Stimulated activated CD8-positive, alpha-beta memory T cell treated with anti-CD3 and anti-CD28 coated beads, Interleukin-4, amount 100 ng/mL, for 48 hours (primary cell): ENCODE measurements at regions not wholly inside any gene's neighbourhood (a gene's known extent, or its start where the extent isn't known, plus 50 kb on each side); places are given as distances from the start of the nearest gene placed in this dataset.
"Not testable (repeated sequence)": the region's sequence is repeated elsewhere in the genome, so short reads cannot be mapped to it uniquely, and the experiment has no call there.

Source experiments
- DNase-seq: peaks from one replicate; pipeline ENCODE4 v3.0.0-alpha.2; 2020

DNA sequence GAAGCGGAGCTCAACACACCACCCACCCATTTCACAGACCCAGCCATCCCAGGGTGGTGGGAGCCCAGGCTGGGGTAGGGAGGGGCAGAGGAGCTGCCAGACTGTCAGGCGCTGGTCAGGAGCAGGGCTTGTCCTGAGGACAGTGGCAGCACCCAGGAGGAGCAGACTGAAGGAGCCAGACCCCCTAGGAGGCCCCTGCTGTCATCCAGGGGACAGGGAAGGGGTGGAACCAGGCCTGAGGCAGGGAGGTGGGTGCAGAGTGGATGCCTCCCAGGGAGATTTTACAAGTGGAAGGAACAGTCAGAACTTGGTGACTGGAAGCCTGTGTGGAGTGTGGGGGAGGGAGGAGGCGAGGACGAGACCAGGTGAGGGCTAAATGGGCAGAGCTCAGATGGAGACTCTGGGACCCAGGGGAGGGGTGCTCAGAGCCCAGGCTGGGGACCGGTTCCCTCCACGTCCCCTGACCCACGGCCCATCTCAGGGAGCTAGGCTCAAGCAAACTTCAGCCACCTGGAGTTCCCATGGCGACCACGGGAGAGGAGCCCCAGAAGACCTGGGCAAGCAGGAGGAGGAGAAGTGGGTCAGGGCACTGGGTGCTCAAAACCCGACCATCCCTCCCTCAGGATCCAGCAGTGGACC is 215.4 kb downstream of the TBC1D2B start:
- DNase-seq = not testable (repeated sequence)

DNA sequence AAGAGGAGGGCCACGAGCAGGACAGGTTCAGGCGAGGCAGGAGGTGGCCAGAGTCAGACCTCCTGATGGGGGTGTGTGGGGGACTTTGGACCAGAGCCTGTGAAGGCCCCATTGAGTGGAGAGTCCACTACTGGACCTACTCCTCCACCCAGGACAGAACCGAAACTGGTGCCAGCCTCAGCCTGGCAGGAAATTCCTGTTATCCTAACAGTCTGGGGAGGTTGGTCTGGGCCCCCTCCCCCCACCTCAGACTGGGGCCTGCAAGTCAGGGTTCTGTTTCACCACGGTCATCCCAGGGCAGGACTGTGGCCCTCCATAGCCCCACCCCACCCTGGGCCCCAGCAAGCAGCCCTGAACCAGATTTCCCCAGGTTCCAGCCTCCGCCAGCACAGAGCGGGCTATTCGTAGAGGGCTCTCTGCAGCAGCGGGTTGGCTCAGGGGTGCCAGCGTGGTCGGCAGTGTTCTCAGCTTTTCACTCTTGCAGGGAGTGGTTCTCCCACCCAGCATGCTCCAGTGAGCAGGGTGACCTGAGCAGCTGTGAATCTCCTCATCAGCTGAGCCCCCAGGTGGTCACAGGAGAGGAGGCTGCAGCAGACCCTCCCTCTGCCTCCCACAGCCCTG is 217.3 kb downstream of the TBC1D2B start:
- DNase-seq = no peak

DNA sequence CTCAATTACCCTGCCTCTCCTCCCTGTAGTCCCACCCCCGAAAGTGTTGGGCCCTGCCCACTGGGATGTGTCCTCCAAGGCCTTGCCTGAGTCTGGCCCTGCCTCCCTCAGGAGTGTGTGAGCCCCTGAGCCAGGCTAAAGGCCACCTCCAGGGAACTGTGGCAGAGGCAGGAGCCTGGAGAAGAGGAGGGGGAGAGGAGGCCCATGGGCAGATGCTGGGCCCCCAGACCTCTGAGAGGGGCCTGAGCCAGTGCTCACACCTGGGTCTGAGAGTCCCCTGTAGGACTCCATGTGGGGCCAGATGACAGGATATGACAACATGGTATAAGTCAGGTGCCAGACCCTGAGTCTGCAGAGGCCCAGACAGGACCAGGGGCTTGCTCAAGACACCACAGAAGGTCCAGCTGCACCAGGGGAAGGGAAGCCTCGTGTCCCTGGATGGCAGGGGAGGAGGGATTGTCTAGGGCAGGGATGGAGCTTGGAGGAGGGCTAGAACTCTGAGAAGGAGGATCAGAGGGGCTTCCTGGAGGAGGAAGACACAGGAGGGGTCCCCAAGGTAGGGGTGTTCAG is 217.9 kb downstream of the TBC1D2B start:
- no peak for DNase-seq

DNA sequence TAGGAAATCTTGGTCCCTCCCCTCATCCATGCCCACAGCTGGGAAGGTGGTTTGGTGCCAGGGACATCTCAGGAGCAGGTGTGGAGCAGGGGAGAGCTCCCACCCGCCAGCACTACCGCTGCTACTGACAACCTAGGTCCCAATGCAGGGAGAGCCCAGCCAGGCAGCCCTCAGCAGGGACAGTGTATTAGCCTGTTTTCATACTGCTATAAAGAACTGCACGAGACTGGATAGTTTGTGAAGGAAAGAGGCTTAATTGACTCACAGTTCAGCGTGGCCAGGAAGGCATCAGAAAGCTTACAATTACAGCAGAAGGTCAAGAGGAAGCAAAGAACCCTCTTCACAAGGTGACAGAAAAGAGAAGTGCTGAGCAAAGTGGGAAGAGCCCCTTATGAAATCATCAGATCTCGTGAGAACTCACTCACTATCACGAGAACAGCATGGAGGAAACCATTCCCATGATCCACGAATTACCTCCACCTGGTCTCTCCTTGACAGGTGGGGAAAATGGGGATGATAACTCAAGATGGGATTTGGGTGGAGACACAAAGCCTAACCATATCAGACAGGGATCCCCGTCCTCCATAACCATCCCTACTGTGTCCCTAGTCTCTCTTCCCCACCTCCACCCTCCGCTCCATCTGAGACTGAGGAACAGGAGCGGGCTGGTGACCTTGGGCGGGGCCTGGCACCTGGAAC is 218.6 kb downstream of the TBC1D2B start:
- no peak for DNase-seq

DNA sequence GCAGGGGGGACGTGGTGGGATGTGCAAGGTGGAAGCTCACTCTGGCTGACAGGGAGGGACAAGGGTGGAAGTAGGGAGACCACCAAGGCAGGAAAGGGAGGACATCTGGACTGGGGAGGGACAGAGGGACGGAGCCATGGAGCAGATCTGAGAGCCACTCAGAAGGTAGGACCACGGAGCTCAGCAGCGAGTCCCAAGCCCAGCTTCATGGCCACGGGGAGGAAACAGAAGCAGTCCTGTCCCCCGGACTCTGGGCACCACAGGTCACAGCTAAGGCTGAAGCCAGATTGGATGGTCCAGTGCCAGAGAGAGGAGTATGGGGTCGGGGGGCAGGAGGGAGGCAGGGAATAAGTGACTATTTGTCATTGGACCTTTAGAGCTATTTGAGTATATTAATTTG is 220.1 kb downstream of the TBC1D2B start:
- no peak for DNase-seq

DNA sequence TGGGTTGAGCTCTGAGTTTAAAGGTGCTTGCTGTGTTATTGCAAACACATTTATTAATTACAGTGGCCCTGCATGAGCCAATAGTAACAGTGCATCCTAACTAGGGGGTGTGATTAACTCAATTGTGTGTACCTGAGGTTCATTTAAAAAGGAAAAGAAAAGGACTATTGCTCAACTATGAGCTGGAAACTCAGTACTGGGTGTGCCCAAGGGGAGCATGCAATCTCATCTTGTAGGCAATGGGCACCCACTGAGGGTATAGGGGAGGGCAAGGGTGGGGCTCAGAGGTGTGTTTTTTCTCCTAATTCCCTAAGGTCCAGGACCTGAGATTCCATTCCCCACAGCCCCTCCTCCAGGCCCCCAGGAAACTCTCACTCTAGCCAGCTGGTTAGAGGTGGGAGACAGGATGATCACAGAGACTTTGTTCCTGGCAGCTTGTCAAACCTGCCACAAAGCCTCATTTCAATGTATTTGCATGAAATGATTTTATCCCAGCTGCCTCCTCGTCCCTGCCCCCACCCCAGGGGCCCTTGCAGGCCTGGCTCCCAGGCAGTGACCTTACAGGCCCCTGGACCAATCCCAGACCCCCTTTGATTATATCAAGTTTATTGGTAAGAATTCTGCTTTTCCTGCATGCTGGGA is 220.7 kb downstream of the TBC1D2B start:
- no peak for DNase-seq

DNA sequence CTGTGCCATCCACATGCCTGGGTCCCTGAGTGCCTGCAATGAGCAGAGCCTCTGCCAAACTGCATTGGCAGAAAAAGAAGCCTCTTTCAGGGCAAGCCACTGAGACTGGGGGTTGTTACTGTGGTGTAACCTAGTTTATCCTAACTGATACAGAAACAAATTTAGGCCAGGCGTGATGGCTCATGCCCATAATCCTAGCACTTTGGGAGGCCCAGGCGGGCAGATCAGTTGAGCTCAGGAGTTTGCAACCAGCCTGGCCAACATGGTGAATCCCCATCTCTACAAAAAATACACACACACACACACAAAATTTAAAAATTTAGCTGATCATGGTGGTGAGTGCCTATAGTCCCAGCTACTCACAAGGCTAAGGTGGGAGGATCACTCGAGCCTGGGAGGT is 221.6 kb downstream of the TBC1D2B start:
- DNase-seq = no peak

DNA sequence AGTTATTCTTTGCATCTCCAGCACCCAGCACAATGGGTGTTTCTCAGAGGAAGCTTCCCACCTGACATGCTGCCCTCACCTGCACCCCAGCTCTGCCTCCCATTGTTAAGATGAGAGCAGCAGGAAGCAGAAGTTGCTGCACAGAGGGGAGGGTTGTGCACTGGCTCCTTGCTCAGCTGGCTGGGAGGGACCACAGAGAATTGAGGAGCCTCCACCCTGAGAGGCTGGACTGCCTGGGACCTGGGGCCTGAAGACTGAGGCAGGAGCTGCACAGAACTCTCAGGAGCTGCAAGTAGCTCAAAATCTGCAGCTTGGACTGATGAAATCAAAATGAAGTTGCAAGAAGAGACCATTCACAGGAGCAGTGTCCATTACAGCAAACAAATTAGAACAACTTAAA is 222.3 kb upstream of the LINGO1 start:
- DNase-seq = no peak

DNA sequence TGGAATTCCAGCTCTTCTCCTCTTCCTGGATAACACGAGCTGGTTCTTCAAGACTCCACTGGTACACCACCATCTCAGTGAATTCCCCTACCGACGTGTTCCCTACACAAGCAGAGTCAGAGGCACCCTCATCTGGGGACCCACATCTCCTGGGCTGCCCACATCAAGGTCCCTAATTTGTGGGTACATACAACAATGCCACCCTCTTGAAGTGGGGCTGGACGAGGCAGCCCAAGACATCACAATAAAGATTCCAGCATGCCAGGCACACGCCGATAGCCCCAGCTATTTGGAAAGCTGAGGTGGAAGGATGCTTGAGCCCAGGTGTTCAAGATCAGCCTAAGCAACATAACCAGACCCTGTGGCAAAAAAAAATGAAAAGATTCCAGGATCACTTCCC is 221.2 kb upstream of the LINGO1 start:
- DNase-seq = no peak

DNA sequence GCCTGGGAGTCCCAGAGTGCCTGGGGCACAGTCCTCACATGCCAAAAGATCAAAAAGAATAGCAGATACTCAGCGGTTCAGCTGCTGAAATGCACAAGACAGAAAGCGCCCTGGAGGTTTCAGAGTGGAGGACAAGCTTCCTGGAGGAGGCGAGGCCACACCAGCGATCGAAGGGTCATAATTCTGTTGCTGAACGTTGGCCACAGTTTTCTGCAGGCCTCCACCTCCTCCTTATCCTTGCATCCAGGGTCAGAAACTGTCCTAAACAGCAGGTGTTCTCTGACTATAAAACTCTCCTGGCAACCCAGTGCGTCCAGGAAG is 220.3 kb upstream of the LINGO1 start:
- no peak for DNase-seq

DNA sequence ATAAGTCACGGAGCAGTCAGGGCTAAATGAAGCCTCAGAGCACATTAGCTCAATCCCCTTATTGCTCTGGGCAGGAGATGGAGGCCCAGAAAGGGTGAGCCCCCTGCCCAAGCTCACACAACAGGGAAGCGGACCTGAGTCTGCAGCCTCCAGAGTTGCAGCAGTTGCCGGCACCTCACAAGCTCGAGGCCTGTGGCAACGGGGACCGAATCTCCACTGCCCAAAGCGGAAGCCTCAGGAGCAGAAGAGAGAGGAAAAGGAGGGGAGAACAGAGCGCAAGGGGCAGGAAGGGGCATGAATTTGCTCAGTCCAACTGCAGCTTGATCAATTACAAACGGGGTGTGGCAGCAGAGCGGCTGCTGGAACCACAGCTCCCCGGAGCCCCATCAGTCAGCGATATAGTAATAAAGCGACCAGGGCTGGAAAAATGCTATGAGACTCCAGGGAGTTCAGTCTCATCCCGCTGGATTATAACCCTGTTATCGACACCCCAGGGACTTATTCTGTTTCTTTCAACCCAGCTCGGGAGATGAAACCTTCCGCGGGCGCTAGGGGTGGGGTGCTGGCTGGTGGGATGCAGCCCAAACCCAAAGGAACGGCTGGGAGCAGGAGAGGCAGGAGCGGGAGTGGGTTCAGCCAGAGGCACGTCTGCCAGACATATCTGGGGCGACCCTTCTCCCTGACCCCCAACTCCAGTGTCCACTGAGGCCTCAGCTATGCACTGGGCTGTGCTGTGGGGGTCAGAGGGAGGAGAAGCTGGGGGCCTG is 219.7 kb upstream of the LINGO1 start:
- no peak for DNase-seq

DNA sequence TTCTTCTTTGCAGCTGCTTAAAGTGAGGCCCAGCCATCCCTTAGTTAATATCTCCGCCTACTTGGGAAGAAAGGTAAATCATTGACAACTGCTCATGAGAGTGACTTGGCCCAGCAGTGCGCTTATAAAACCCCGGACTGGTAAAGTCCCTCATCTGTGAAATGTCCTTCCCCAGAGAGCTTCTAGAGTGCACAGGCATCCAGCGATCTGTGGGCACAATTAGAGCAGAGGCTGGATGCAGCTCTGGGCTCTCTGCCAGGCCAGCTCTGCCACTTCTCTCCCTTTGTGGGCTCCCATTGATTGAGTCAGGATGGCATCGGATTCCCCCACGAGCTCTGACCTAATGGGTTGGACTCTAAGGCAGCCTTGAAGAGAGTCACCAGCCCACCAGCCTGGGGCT is 219.0 kb upstream of the LINGO1 start:
- DNase-seq = no peak

DNA sequence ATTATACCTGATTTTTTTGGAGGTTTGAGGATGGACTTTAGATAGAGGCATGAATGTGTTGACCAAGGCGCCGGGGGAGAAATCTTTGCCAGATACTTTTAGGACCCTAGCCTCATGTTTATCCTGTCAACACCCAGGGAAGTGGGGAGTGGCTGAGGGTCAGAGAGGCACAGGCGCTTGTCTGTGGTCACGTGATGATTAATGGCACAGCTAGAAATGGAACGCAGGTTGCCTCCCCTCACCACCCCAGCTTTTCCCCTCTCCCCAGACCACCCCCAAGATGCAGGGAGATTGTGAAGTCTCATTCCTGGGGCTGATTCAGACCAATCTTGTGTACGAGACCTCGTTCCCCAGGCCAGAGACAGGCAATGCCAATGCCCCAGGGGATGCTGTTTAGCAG is 218.4 kb upstream of the LINGO1 start:
- no peak for DNase-seq

DNA sequence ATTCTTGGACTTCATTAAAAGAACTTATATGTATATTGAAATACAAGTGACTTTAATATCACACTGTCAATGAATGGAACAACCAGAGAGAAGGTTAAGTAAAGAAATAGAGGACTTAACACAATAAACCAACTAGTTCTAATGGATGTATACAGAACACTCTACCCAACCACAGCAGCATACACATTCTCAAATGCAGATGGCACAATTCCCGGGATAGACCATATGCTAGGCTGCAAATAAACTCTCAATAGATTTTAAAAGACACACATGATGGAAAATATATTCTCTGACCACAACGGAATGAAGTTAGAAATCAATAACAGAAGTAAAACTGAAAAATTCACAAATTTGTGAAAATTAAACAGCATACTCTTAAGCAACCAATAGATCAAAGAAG is 214.3 kb upstream of the LINGO1 start:
- no peak for DNase-seq

DNA sequence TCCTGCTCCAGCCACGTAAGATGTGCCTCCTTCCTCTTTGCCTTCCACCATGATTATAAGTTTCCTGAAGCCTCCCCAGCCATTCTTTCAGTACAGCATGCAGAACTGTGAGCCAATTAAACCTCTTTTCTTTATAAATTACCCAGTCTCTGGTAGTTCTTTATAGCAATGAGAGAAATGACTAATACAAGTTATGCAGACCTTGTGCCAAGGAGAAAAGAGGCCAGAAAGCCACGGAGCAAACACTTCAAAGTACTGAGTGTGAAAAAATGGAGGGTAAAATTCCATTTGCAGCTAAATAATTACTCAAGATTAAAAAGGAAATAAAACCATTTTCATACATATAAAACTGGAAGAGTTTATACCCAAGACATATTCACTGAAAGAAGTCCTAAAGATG is 213.6 kb upstream of the LINGO1 start:
- DNase-seq = no peak

DNA sequence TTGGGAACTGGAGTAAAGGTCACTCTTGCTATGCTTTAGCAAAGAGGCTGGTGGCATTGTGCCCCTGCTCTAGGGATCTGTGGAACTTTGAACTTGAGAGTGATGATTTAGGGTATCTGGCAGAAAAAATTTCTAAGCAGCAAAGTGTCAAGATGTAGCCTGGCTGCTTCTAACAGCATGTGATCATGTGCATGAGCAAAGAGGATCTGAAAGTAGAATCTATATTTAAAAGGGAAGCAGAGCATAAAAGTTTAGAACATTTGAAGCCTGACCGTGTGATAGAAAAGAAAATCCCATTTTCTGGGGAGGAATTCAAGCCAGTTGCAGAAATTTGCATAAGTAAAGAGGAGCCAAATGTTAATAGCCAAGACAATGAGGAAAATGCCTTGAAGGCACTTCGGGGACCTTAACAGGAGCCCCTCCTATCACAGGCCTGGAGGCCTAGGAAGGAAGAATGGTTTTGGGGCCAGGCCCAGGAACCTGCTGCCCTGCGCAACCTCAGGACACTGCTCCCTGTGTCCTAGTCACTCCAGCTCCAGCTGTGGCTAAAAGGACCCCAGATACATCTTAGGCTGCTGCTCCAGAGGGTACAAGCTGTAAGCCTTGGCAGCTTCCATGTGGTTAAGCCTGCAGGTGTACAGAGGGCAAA is 212.2 kb upstream of the LINGO1 start:
- no peak for DNase-seq

DNA sequence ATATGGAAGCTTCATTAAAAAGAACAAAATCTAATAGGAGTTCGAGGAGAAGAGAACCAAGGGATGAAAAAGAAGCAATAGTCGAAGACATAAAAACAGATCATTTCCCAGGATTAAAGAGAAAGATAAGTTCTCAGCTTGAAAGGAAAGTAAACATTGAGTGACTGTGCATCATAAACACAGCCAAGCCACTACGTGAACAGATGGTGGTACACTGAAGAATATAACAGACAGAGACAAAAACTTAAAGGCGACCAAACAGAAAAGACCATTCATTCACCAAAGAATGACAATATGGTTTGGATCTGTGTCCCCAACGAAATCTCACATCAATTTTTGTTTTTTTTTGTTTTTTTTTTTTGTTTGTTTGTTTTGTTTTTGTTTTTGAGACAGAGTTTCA is 210.8 kb upstream of the LINGO1 start:
- DNase-seq = no peak

DNA sequence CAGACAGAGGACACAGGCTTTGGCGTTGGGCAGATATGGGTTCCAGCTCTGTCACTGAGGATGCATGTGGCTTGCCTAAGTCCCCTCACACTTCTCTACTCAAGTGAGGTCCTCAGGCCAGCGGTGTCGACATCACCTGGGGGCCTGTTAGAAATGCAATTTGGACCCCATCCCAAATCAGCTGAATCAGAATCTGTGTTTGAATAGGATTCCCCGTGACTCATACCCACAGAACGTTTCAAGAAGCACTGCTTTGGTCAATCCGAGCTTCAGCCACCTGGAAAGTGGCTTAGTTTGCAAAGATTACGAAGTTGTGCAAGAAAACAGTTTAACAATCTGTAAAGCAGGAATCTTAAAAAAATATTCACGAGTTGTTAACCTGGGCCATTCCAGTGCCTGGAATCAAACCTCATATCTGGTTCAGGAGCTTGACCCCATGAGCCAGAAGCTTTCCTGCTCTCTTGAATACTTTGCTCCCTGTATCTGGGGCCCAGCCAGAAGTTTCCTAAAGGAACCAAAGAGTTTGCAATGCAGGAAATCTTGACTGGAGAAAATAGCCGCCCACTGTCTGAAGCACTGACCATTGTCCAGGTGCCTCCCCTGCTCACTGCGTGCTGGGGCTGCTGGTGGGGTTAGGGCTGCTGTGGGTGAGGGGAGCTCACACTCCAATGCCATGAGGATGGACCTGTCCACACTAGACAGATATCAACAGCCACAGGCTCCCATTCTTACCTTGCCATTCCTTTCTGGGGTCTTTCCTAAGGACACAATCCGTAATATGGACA is 208.5 kb upstream of the LINGO1 start:
- no peak for DNase-seq

DNA sequence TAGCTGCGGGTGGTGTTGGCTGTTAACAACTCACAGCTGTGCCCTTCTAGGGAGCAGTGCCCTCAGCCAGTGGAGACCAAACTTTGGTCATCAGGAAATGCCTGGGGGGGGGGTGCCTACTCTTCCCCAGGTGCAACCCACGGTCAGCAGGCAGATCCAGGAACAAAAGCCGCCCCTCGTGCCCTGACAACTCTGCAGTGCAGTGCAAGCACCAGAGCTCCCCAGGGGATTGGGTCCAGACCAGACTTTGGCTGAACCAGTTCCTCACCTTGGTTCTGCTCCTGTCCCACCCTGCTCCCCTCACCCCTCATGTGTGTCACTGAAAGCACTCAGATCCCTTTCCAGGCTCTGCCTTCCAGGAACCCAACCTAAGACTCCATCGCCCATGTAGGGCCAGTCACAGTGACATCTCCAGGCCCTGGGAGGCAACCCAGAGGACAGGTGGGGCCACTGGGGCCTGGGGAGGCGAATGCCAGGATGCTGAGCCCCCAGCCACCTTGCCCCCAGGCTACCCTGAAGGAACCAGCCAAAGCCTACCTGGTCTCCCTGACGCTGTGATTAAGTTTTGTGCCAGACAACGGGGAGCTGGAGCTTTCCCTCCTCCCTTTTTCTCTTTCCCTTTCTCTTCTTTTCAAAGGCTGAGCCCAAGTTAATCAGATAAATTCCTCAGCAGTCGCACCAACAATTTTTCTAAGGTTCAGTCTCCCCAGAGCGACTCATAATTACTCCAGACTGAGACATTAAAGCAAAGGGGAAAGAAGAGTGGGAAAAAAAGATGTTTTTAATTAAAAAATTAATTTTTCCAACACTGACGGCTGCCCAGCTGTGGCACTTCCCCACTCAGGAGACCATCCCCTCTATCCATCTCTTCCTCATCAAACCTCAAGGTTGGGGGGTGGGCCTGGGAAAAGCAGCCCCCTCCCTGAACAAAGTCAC is 207.5 kb upstream of the LINGO1 start:
- no peak for DNase-seq

DNA sequence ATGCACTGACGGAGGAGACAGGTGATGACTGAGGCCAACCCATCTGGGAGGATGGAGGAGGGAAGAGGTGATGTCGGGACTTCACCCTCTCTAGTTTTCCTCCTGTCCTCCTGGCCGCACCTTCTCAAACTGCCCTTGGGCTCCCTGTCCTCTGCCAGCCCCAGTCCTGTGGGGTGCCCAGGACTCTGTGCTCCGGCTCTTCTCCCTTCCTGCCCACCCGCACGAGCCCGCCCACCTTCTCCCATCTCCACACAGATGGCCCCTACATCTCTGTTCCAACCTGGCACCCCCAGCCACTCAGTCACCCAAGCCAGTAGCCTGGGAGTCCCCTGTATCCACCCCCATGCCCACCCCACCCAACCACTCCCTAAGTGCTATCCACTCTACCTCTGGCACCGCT is 206.7 kb upstream of the LINGO1 start:
- DNase-seq = no peak

DNA sequence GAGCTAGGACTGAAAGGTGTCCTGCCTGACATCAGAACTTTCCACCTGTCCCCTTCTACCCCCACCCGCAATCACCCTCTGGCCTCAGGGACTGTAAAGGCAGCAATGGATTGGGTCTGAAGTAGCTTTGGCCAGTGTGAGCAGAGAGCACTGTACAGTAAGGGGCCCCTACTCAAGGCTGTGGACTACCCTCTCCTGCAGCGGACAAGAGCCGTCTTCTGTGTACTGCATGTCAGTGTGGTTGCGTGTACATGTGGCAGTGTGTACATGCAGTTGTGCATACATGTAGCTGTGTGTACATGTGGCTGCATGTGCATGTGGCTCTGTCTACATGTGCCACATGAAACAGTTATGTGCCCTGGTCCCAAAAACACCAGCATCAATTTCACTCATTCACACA is 205.9 kb upstream of the LINGO1 start:
- DNase-seq = no peak
